ENCODE measurements at regions not wholly inside any gene's neighbourhood (a gene's known extent, or its start where the extent isn't known, plus 50 kb on each side); places are given as distances from the start of the nearest gene placed in this dataset.

DNA sequence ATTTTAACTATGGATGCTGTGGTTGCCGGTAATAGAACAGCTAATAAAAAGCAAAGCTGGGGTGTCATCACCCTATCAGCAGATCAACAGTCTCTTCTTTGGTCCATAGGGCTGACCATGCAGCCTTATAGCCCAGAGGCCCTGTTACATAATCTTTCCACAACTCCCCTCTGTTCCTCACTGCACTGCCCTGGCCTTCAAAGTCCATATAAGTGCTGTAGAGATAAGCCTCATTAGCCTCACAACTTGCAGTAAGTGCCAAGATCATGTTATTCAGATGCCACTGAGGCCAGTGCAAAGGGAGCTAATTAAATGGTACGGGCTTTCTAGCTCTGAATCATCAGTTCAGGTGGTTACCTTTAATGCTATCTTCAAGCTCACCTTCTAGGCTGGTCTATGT lies 89.7 kb upstream of the CXCR4 start:
- peak overlapping the region in 4 of 8 donors; percentile 17 to 63 (median 28) for H3K27ac Mint-ChIP-seq
- ChIA-PET POLR2A (no interaction called here), CTCF (no interaction called here)
- peaks cover 0 to 17% (median 3%) of the 10 kb centered on the region in 3 donors for H3K36me3 Mint-ChIP-seq
- Histone ChIP-seq H3K27ac (ENCODE audit: low read depth, low read length) (no peak overlapping the region), H3K4me1 (ENCODE audit: insufficient read depth, low read length) (peaks cover 22% of the 10 kb centered on the region), H3K4me3 (ENCODE audit: low read length) (no peak overlapping the region), H3K27me3 (ENCODE audit: insufficient read depth, low read length, poor library complexity, severe bottlenecking) (no peaks in the 10 kb centered on the region), H3K9me3 (ENCODE audit: low read length) (no peaks in the 10 kb centered on the region), H3K36me3 (ENCODE audit: insufficient read depth, low read length) (no peaks in the 10 kb centered on the region)
- H3K4me3 Mint-ChIP-seq: no peak overlapping the region
- peaks cover 0 to 10% (median 3%) of the 10 kb centered on the region in 5 donors for H3K9me3 Mint-ChIP-seq
- peaks cover 32 to 48% (median 34%) of the 10 kb centered on the region in 3 donors for H3K4me1 Mint-ChIP-seq
- DNase-seq: no peak
- H3K27me3 Mint-ChIP-seq: peaks cover 3 to 5% of the 10 kb centered on the region in 2 donors

DNA sequence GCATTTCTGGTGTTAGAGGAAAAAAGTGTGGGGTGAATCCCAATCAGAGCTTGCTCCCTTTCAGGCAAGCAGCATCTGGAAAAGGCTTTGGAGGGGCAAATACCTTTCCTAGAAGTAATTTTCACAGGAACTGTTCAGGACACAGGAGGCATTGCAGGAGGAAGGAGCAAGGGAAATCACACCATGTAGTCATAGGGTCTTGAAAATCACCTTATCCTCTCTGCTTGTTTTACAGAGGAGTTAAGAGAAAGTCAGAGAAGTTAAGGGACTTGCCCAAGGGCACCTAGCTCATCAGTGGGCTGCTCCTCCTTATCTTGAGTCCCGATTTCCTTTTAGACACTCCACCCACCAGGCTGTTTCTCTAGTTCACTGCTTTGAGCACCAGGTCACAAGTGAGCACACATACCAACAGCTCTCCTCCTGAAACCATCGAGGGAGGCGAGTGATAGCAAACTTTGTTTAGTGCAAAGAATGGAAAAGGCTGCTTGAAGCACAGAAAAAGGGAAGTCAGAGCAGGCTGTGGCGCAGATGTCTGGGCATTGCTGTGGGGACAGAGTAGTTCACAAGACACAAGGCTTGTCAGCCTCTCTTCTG lies 89.2 kb upstream of the CXCR4 start:
- no peaks in the 10 kb centered on the region for H3K27me3 ChIP-seq (ENCODE audit: insufficient read depth, low read length, poor library complexity, severe bottlenecking)
- H3K36me3 ChIP-seq (ENCODE audit: insufficient read depth, low read length): no peaks in the 10 kb centered on the region
- H3K4me1 ChIP-seq (ENCODE audit: insufficient read depth, low read length): peaks cover 17% of the 10 kb centered on the region
- Mint-ChIP-seq H3K36me3 (peaks cover 0 to 17% (median 3%) of the 10 kb centered on the region in 3 donors), H3K9me3 (peaks cover 0 to 10% (median 3%) of the 10 kb centered on the region in 5 donors), H3K4me3 (no peak overlapping the region), H3K27me3 (peaks cover 3 to 5% of the 10 kb centered on the region in 2 donors), H3K27ac (peak overlapping the region in 6 of 8 donors; percentile 30 to 86 (median 66)), H3K4me1 (peaks cover 26 to 43% (median 29%) of the 10 kb centered on the region in 3 donors)
- DNase-seq: no peak
- CTCF ChIA-PET: no interaction called here
- no peak overlapping the region for H3K27ac ChIP-seq (ENCODE audit: low read depth, low read length)
- no peak overlapping the region for H3K4me3 ChIP-seq (ENCODE audit: low read length)
- POLR2A ChIA-PET: no interaction called here
- no peaks in the 10 kb centered on the region for H3K9me3 ChIP-seq (ENCODE audit: low read length)

DNA sequence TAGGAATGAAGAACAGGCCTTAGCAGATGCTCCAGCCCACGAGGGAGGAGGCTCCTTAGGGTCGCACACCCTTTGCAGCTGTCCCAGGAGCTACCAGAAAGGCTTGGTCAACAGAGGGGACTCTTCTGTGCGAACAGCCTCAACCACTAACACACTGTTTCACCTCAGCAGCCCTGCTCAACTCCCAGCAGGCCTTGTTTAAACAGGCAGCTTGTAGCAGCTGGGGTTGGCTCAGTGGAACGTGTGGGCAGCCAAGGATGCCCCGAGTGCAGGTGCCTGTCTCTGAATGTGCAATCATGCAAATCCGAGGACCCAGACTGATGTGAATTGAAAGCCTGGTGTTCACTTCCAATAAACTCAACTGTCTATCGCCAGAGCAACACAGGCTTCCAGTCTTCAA lies 88.7 kb upstream of the CXCR4 start:
- Mint-ChIP-seq H3K9me3 (peaks cover 0 to 10% (median 3%) of the 10 kb centered on the region in 5 donors), H3K27me3 (peaks cover 3 to 5% of the 10 kb centered on the region in 2 donors), H3K27ac (peak overlapping the region in 3 of 8 donors; percentile 20 to 78 (median 71)), H3K4me1 (peaks cover 21 to 38% (median 24%) of the 10 kb centered on the region in 3 donors), H3K36me3 (peaks cover 0 to 17% (median 3%) of the 10 kb centered on the region in 3 donors), H3K4me3 (no peak overlapping the region)
- Histone ChIP-seq H3K4me3 (ENCODE audit: low read length) (no peak overlapping the region), H3K9me3 (ENCODE audit: low read length) (no peaks in the 10 kb centered on the region), H3K27ac (ENCODE audit: low read depth, low read length) (no peak overlapping the region), H3K27me3 (ENCODE audit: insufficient read depth, low read length, poor library complexity, severe bottlenecking) (no peaks in the 10 kb centered on the region), H3K36me3 (ENCODE audit: insufficient read depth, low read length) (no peaks in the 10 kb centered on the region), H3K4me1 (ENCODE audit: insufficient read depth, low read length) (peaks cover 12% of the 10 kb centered on the region)
- ChIA-PET POLR2A (no interaction called here), CTCF (no interaction called here)
- DNase-seq: no peak

DNA sequence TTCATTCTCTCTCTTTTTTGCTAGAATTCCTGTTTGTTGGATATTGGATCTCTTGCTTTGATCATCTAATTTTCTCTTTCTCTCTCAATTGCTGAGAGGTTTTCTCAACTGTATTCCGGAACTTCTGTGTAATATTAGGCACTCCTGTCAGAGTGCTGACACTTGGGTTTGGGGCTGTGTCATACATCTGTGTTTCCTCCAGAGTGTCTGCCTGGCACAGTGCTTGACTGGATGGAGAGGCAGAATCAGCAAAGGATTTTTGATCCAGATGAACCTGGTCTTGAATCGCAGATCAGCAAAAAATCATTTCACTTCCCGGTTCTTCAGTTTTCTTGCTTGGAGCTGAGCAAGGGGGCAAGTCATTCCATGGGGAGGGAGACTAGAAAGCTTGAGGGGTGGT lies 87.7 kb upstream of the CXCR4 start:
- Mint-ChIP-seq H3K4me3 (no peak overlapping the region), H3K9me3 (peaks cover 0 to 9% (median 3%) of the 10 kb centered on the region in 5 donors), H3K36me3 (peaks cover 0 to 16% (median 3%) of the 10 kb centered on the region in 3 donors), H3K4me1 (peaks cover 13 to 28% (median 14%) of the 10 kb centered on the region in 3 donors), H3K27ac (no peak overlapping the region), H3K27me3 (peaks cover 3 to 5% of the 10 kb centered on the region in 2 donors)
- peaks cover 2% of the 10 kb centered on the region for H3K4me1 ChIP-seq (ENCODE audit: insufficient read depth, low read length)
- no peaks in the 10 kb centered on the region for H3K9me3 ChIP-seq (ENCODE audit: low read length)
- H3K36me3 ChIP-seq (ENCODE audit: insufficient read depth, low read length): no peaks in the 10 kb centered on the region
- H3K27ac ChIP-seq (ENCODE audit: low read depth, low read length): no peak overlapping the region
- no peaks in the 10 kb centered on the region for H3K27me3 ChIP-seq (ENCODE audit: insufficient read depth, low read length, poor library complexity, severe bottlenecking)
- CTCF ChIA-PET: interaction anchor here (1.0 kb wide), 1 partner anchor 51 kb away, joined by 3 read pairs; no protein-coding TSS in a partner anchor
- H3K4me3 ChIP-seq (ENCODE audit: low read length): no peak overlapping the region
- POLR2A ChIA-PET: no interaction called here
- DNase-seq: no peak

DNA sequence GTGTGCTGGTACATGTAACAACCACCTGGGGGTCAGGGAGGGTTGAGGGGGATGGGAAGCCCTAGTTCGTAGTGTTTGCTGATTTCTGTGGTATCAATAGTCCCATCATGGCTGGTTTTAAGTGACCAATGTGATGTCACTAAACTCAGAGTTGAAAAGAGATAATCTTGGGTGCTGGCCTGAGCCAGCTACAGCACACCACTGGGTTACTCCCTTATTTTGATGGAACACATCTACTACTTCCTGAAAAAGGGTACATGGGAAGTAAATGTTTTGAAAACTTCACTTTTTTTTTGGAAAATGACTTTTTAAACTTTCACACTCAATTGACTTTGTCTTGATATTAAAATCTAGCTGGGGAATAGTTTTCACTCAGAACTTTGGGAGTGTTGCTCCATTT lies 87.0 kb upstream of the CXCR4 start:
- peak overlapping the region in 1 of 8 donors; percentile 20 for H3K27ac Mint-ChIP-seq
- peaks cover 3 to 5% of the 10 kb centered on the region in 2 donors for H3K27me3 Mint-ChIP-seq
- CTCF ChIA-PET: no interaction called here
- POLR2A ChIA-PET: no interaction called here
- peaks cover 10 to 22% (median 11%) of the 10 kb centered on the region in 3 donors for H3K4me1 Mint-ChIP-seq
- peaks cover 0 to 4% (median 3%) of the 10 kb centered on the region in 5 donors for H3K9me3 Mint-ChIP-seq
- H3K4me3 Mint-ChIP-seq: no peak overlapping the region
- H3K36me3 Mint-ChIP-seq: peaks cover 0 to 10% (median 3%) of the 10 kb centered on the region in 3 donors
- H3K4me1 ChIP-seq (ENCODE audit: insufficient read depth, low read length): no peaks in the 10 kb centered on the region
- no peak for DNase-seq
- H3K36me3 ChIP-seq (ENCODE audit: insufficient read depth, low read length): no peaks in the 10 kb centered on the region
- H3K27me3 ChIP-seq (ENCODE audit: insufficient read depth, low read length, poor library complexity, severe bottlenecking): no peaks in the 10 kb centered on the region
- no peak overlapping the region for H3K27ac ChIP-seq (ENCODE audit: low read depth, low read length)
- no peaks in the 10 kb centered on the region for H3K9me3 ChIP-seq (ENCODE audit: low read length)
- H3K4me3 ChIP-seq (ENCODE audit: low read length): no peak overlapping the region

DNA sequence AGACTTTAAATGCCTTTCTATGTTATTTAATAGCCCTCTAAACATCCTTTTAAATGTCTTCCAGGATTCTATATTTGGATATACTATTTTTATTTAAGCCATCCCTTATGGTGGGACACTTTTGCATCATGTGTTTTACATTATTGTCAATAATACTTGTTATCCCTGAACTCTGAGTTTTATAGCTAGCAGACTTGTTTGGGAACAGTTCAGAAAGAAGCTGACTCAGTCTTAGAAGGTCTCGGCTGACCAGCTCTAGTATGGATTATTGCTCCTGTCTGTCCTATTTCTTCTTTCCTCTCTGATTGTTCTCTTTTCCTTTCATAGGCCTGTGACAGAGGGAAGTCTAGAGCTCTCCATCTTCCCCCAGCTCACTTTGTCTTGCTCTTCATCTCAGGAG lies 77.3 kb upstream of the CXCR4 start:
- H3K4me3 ChIP-seq (ENCODE audit: low read length): no peak overlapping the region
- H3K9me3 ChIP-seq (ENCODE audit: low read length): no peaks in the 10 kb centered on the region
- no peak for DNase-seq
- H3K4me1 ChIP-seq (ENCODE audit: insufficient read depth, low read length): no peaks in the 10 kb centered on the region
- CTCF ChIA-PET: no interaction called here
- H3K27ac ChIP-seq (ENCODE audit: low read depth, low read length): no peak overlapping the region
- Mint-ChIP-seq H3K4me1 (peaks cover 1 to 9% (median 8%) of the 10 kb centered on the region in 3 donors), H3K27ac (peak overlapping the region in 2 of 8 donors; percentile 4 to 40), H3K4me3 (no peak overlapping the region), H3K9me3 (no peaks in the 10 kb centered on the region), H3K27me3 (no peaks in the 10 kb centered on the region), H3K36me3 (peaks cover 0 to 10% (median 2%) of the 10 kb centered on the region in 3 donors)
- no peaks in the 10 kb centered on the region for H3K36me3 ChIP-seq (ENCODE audit: insufficient read depth, low read length)
- POLR2A ChIA-PET: no interaction called here
- H3K27me3 ChIP-seq (ENCODE audit: insufficient read depth, low read length, poor library complexity, severe bottlenecking): no peaks in the 10 kb centered on the region

DNA sequence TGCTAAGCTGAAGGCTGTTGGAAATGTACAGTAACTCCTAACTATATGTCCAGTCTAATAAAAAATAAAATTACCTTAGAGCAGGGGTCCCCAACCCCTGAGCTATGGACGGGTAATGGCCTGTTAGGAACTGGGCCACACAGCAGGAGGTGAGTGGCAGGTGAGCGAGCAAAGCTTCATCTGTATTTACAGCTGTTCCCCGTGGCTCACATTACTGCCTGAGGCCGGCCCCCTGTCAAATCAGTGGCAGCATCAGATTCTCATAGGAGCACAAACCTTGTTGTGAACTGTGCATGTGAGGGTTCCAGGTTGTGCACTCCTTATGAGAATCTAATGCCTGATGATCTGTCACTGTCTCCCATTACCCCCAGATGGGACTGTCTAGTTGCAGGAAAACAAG lies 73.1 kb upstream of the CXCR4 start:
- H3K36me3 ChIP-seq (ENCODE audit: insufficient read depth, low read length): no peaks in the 10 kb centered on the region
- ChIA-PET CTCF (interaction anchor here (0.6 to 1.6 kb wide), 2 partner anchors 10 to 28 kb away, joined by 3 to 4 read pairs; no protein-coding TSS in a partner anchor), POLR2A (no interaction called here)
- no peaks in the 10 kb centered on the region for H3K9me3 Mint-ChIP-seq
- H3K27me3 ChIP-seq (ENCODE audit: insufficient read depth, low read length, poor library complexity, severe bottlenecking): no peaks in the 10 kb centered on the region
- H3K9me3 ChIP-seq (ENCODE audit: low read length): no peaks in the 10 kb centered on the region
- H3K36me3 Mint-ChIP-seq: peaks cover 0 to 7% (median 0%) of the 10 kb centered on the region in 3 donors
- H3K4me3 Mint-ChIP-seq: no peak overlapping the region
- no peak for DNase-seq
- no peaks in the 10 kb centered on the region for H3K4me1 ChIP-seq (ENCODE audit: insufficient read depth, low read length)
- no peaks in the 10 kb centered on the region for H3K27me3 Mint-ChIP-seq
- H3K4me3 ChIP-seq (ENCODE audit: low read length): no peak overlapping the region
- H3K27ac ChIP-seq (ENCODE audit: low read depth, low read length): no peak overlapping the region
- H3K27ac Mint-ChIP-seq: peak overlapping the region in 3 of 8 donors; percentile 7 to 89 (median 69)
- peaks cover 1 to 8% (median 4%) of the 10 kb centered on the region in 3 donors for H3K4me1 Mint-ChIP-seq

DNA sequence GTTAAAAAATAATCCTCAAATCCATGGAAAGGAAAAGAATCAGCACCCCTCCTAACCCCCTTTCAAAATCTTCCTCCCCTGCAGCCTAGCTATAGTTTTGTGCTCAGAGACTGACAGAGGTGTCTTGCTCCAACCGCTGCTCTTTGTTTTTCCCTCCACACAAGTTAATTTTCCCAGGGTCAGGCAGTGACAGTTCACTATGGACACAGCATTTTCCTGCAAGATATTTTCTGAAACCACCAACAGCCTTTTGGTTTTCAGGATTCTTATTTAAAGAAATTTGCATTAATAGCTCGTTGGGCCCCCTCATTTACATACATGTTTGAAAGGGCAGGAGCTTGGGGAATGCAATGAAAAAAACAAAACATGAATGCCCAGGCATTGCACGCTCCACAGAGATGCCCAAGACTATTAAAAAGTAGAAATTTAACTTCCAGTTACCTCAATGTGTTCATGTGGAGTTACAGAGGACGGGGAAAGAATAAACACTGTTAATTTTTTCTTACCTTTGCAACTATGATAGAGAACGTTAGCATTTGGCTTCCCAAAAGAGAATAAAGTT lies 71.4 kb upstream of the CXCR4 start:
- Mint-ChIP-seq H3K36me3 (peaks cover 0 to 10% (median 0%) of the 10 kb centered on the region in 3 donors), H3K27me3 (no peaks in the 10 kb centered on the region), H3K4me1 (peaks cover 1 to 8% (median 4%) of the 10 kb centered on the region in 3 donors), H3K27ac (peak overlapping the region in 1 of 8 donors; percentile 51), H3K9me3 (no peaks in the 10 kb centered on the region), H3K4me3 (no peak overlapping the region)
- Histone ChIP-seq H3K4me3 (ENCODE audit: low read length) (no peak overlapping the region), H3K4me1 (ENCODE audit: insufficient read depth, low read length) (no peaks in the 10 kb centered on the region), H3K27me3 (ENCODE audit: insufficient read depth, low read length, poor library complexity, severe bottlenecking) (no peaks in the 10 kb centered on the region), H3K9me3 (ENCODE audit: low read length) (no peaks in the 10 kb centered on the region), H3K27ac (ENCODE audit: low read depth, low read length) (no peak overlapping the region), H3K36me3 (ENCODE audit: insufficient read depth, low read length) (no peaks in the 10 kb centered on the region)
- ChIA-PET POLR2A (no interaction called here), CTCF (interaction anchor here (0.7 kb wide), 1 partner anchor 163 kb away, joined by 3 read pairs; no protein-coding TSS in a partner anchor)
- DNase-seq: no peak

Measured in CD8-positive, alpha-beta memory T cell (primary cell).